ENCODE measurements at regions not wholly inside any gene's neighbourhood (a gene's known extent, or its start where the extent isn't known, plus 50 kb on each side); places are given as distances from the start of the nearest gene placed in this dataset.

DNA sequence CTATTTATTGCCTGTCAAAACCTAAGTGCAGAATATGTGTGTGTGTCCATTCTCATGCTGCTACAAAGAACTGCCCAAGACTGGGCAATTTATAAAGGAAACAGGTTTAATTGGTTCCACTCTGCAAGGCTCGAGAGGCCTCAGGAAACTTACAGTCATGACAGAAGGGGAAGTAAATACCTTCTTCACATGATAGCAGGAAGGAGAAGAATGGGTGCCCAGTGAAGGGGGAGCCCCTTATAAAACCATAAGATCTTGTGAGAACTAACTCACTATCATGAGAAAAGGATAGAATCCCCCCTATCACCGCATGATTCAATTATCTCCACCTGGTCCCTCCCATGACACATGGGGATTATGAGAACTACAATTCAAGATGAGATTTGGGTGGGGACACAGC, 300.7 kb upstream of the SNX7 start:
- TF ChIP-seq POLR2AphosphoS2 (conservative IDR thresholded peaks at IDR 0.05; ENCODE audit: low read length) (no peak), EP300 (IDR thresholded peaks at IDR 0.05) (no peak), CBX8 (IDR thresholded peaks at IDR 0.05) (no peak), POLR2A (IDR thresholded peaks at IDR 0.05; ENCODE audit: low read length) (no peak), RFX5 (IDR thresholded peaks at IDR 0.05) (no peak), CEBPB (IDR thresholded peaks at IDR 0.05) (no peak), HOXB5 (CRISPR knock-in tag; IDR thresholded peaks at IDR 0.05) (no peak)
- TF ChIP-seq, protein P1, sequence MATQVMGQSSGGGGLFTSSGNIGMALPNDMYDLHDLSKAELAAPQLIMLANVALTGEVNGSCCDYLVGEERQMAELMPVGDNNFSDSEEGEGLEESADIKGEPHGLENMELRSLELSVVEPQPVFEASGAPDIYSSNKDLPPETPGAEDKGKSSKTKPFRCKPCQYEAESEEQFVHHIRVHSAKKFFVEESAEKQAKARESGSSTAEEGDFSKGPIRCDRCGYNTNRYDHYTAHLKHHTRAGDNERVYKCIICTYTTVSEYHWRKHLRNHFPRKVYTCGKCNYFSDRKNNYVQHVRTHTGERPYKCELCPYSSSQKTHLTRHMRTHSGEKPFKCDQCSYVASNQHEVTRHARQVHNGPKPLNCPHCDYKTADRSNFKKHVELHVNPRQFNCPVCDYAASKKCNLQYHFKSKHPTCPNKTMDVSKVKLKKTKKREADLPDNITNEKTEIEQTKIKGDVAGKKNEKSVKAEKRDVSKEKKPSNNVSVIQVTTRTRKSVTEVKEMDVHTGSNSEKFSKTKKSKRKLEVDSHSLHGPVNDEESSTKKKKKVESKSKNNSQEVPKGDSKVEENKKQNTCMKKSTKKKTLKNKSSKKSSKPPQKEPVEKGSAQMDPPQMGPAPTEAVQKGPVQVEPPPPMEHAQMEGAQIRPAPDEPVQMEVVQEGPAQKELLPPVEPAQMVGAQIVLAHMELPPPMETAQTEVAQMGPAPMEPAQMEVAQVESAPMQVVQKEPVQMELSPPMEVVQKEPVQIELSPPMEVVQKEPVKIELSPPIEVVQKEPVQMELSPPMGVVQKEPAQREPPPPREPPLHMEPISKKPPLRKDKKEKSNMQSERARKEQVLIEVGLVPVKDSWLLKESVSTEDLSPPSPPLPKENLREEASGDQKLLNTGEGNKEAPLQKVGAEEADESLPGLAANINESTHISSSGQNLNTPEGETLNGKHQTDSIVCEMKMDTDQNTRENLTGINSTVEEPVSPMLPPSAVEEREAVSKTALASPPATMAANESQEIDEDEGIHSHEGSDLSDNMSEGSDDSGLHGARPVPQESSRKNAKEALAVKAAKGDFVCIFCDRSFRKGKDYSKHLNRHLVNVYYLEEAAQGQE (IDR thresholded peaks at IDR 0.05) = no peak
- TF ChIP-seq, protein P2, sequence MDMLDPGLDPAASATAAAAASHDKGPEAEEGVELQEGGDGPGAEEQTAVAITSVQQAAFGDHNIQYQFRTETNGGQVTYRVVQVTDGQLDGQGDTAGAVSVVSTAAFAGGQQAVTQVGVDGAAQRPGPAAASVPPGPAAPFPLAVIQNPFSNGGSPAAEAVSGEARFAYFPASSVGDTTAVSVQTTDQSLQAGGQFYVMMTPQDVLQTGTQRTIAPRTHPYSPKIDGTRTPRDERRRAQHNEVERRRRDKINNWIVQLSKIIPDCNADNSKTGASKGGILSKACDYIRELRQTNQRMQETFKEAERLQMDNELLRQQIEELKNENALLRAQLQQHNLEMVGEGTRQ (IDR thresholded peaks at IDR 0.05) = no peak
- TF ChIP-seq, protein P3, sequence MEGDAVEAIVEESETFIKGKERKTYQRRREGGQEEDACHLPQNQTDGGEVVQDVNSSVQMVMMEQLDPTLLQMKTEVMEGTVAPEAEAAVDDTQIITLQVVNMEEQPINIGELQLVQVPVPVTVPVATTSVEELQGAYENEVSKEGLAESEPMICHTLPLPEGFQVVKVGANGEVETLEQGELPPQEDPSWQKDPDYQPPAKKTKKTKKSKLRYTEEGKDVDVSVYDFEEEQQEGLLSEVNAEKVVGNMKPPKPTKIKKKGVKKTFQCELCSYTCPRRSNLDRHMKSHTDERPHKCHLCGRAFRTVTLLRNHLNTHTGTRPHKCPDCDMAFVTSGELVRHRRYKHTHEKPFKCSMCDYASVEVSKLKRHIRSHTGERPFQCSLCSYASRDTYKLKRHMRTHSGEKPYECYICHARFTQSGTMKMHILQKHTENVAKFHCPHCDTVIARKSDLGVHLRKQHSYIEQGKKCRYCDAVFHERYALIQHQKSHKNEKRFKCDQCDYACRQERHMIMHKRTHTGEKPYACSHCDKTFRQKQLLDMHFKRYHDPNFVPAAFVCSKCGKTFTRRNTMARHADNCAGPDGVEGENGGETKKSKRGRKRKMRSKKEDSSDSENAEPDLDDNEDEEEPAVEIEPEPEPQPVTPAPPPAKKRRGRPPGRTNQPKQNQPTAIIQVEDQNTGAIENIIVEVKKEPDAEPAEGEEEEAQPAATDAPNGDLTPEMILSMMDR (IDR thresholded peaks at IDR 0.05) = no peak
